22Rv1 (cell line): ENCODE measurements at regions not wholly inside any gene's neighbourhood (a gene's known extent, or its start where the extent isn't known, plus 50 kb on each side); places are given as distances from the start of the nearest gene placed in this dataset.

Experiments used
- CTCF ChIP-seq: fragments of 450-650 bp; IDR thresholded peaks from 2 replicates; pipeline ENCODE4 v1.5.1; 2017; ENCODE audit warnings: mild to moderate bottlenecking
- ZFX ChIP-seq: fragments of 450-650 bp; IDR thresholded peaks from 2 replicates; pipeline ENCODE4 v1.6.1; 2017; ENCODE audit warnings: antibody characterized with exemption, borderline replicate concordance

DNA sequence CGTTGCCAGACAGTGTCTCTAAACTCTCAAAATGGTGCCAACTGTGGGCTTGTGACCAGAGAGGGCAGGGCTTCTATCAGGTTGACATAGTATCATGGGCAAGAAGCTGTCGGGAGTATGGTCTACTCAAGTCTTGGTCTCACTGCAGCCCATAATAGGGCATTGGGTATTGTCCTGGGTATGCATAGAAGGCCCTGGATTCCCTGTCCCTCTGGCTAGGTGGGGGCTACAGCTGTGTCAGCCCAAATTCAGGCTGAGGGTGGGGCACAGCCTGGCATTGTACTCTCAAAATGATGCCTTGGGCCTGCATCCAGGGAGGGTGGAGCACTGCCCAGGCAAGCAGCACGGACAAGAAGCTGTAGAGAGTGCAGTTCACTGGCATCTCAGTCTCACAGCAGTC lies 408.8 kb upstream of the MAN1A1 start:
- TF ChIP-seq CTCF (no peak), ZFX (no peak)
